ENCODE measurements at regions not wholly inside any gene's neighbourhood (a gene's known extent, or its start where the extent isn't known, plus 50 kb on each side); places are given as distances from the start of the nearest gene placed in this dataset.

- Mint-ChIP-seq H3K9me3 (peaks cover 0 to 5% (median 2%) of the 10 kb centered on the region in 7 donors), H3K4me1 (no peaks in the 10 kb centered on the region), H3K4me3 (no peak overlapping the region), H3K27ac (no peak overlapping the region), H3K27me3 (ENCODE audit: low read depth in 3 of 3) (peaks cover 0 to 3% (median 0%) of the 10 kb centered on the region in 3 donors), H3K36me3 (no peaks in the 10 kb centered on the region)
- Histone ChIP-seq H3K4me1 (ENCODE audit: control insufficient read depth in 1 of 2, insufficient read depth in 2 of 2, low read length in 2 of 2) (no peaks in the 10 kb centered on the region), H3K27me3 (ENCODE audit: control insufficient read depth in 2 of 2, insufficient read depth in 2 of 2, low read length in 2 of 2) (no peaks in the 10 kb centered on the region), H3K9ac (ENCODE audit: insufficient read depth, low read length, poor library complexity, severe bottlenecking) (no peak overlapping the region), H3K36me3 (replicated peaks in 1 of 2; ENCODE audit: control insufficient read depth in 1 of 2, insufficient read depth in 2 of 2, low read length in 2 of 2) (no peaks in the 10 kb centered on the region), H3K79me2 (ENCODE audit: insufficient read depth, low read length) (no peaks in the 10 kb centered on the region), H3K9me3 (replicated peaks in 1 of 2; ENCODE audit: control insufficient read depth in 1 of 2, insufficient read depth in 1 of 2, low read length in 2 of 2) (no peaks in the 10 kb centered on the region), H3K27ac (ENCODE audit: low read depth in 1 of 2, low read length in 2 of 2) (no peak overlapping the region), H2AFZ (ENCODE audit: insufficient read depth, low read depth, low read length, poor library complexity, severe bottlenecking) (no peak overlapping the region), H3K4me2 (replicated peaks; ENCODE audit: extremely low read depth, low read length, poor library complexity, severe bottlenecking) (no peak overlapping the region), H4K20me1 (ENCODE audit: insufficient read depth, low read length) (no peaks in the 10 kb centered on the region), H3K4me3 (replicated peaks in 1 of 3; ENCODE audit: low read depth in 2 of 3, low read length in 3 of 3) (no peak overlapping the region)
- WGBS (ENCODE audit: insufficient coverage) = 86% methylated on average over 5 of the region's 5 CpGs
- TF ChIP-seq CTCF (IDR thresholded peaks at IDR 0.05) = no peak
- intact Hi-C loops (cut with micrococcal nuclease) = no loop called here
- DNase-seq = no peak
Measured at GRCh38 chr2:66331176-66331575, 103.7 kb upstream of the MEIS1 start.

GRCh38 chr2:66329081-66329605, 105.8 kb upstream of the MEIS1 start:
- Mint-ChIP-seq H3K27ac (peak overlapping the region in 1 of 7 donors; percentile 22), H3K27me3 (ENCODE audit: low read depth in 3 of 3) (peaks cover 0 to 5% (median 0%) of the 10 kb centered on the region in 3 donors), H3K36me3 (no peaks in the 10 kb centered on the region), H3K4me3 (no peak overlapping the region), H3K9me3 (peaks cover 0 to 5% (median 2%) of the 10 kb centered on the region in 7 donors), H3K4me1 (no peaks in the 10 kb centered on the region)
- Histone ChIP-seq H3K9ac (ENCODE audit: insufficient read depth, low read length, poor library complexity, severe bottlenecking) (no peak overlapping the region), H4K20me1 (ENCODE audit: insufficient read depth, low read length) (no peaks in the 10 kb centered on the region), H3K79me2 (ENCODE audit: insufficient read depth, low read length) (no peaks in the 10 kb centered on the region), H3K4me3 (replicated peaks in 1 of 3; ENCODE audit: low read depth in 2 of 3, low read length in 3 of 3) (no peak overlapping the region), H3K36me3 (replicated peaks in 1 of 2; ENCODE audit: control insufficient read depth in 1 of 2, insufficient read depth in 2 of 2, low read length in 2 of 2) (no peaks in the 10 kb centered on the region), H2AFZ (ENCODE audit: insufficient read depth, low read depth, low read length, poor library complexity, severe bottlenecking) (no peak overlapping the region), H3K4me1 (ENCODE audit: control insufficient read depth in 1 of 2, insufficient read depth in 2 of 2, low read length in 2 of 2) (no peaks in the 10 kb centered on the region), H3K27me3 (ENCODE audit: control insufficient read depth in 2 of 2, insufficient read depth in 2 of 2, low read length in 2 of 2) (no peaks in the 10 kb centered on the region), H3K9me3 (replicated peaks in 1 of 2; ENCODE audit: control insufficient read depth in 1 of 2, insufficient read depth in 1 of 2, low read length in 2 of 2) (no peaks in the 10 kb centered on the region), H3K27ac (ENCODE audit: low read depth in 1 of 2, low read length in 2 of 2) (no peak overlapping the region), H3K4me2 (replicated peaks; ENCODE audit: extremely low read depth, low read length, poor library complexity, severe bottlenecking) (no peak overlapping the region)
- TF ChIP-seq CTCF (IDR thresholded peaks at IDR 0.05) = no peak
- WGBS (ENCODE audit: insufficient coverage) = 84% methylated on average over 2 of the region's 5 CpGs
- no peak for DNase-seq
- intact Hi-C loops (cut with micrococcal nuclease) = no loop called here

Data from CD14-positive monocyte (primary cell).